Spleen (tissue), 11 donors: ENCODE measurements at regions not wholly inside any gene's neighbourhood (a gene's known extent, or its start where the extent isn't known, plus 50 kb on each side); places are given as distances from the start of the nearest gene placed in this dataset.

Experiments used
- DNase-seq: peaks from one replicate; pipeline ENCODE4 v3.0.0-alpha.2; 2020
- H3K27ac ChIP-seq, 8 donors: fragments of 200-600 bp; sonication (generic) in 7 of 8; 1 replicate in 4 of 8; 2 replicates in 4 of 8; pipeline versions ENCODE4 v1.5.0 to v1.8.0; 2016 to 2021; ENCODE audit warnings: inconsistent platforms in 4 of 8, mild to moderate bottlenecking in 4 of 8, moderate library complexity in 1 of 8
- H3K27me3 ChIP-seq, 7 donors: fragments of 200-600 bp; sonication (generic) in 6 of 7; replicated peaks in 1 of 7; 1 replicate in 4 of 7; 2 replicates in 3 of 7; pipeline versions ENCODE4 v1.5.0 to v1.8.0; 2016 to 2021; ENCODE audit warnings: inconsistent platforms in 3 of 7, mild to moderate bottlenecking in 1 of 7
- H3K36me3 ChIP-seq, 6 donors: fragments of 200-600 bp; sonication (generic) in 5 of 6; 1 replicate in 4 of 6; 2 replicates in 2 of 6; pipeline versions ENCODE4 v1.5.0 to v1.8.0; 2016 to 2021; ENCODE audit warnings: inconsistent platforms in 2 of 6
- H3K4me1 ChIP-seq, 6 donors: fragments of 200-600 bp; sonication (generic) in 5 of 6; 1 replicate in 3 of 6; 2 replicates in 3 of 6; pipeline versions ENCODE4 v1.5.0 to v1.8.0; 2016 to 2021; ENCODE audit warnings: inconsistent platforms in 3 of 6
- H3K4me3 ChIP-seq, 8 donors: fragments of 200-600 bp; sonication (generic) in 7 of 8; 1 replicate in 4 of 8; 2 replicates in 4 of 8; pipeline versions ENCODE4 v1.5.0 to v1.8.0; 2016 to 2021; ENCODE audit warnings: inconsistent platforms in 4 of 8, mild to moderate bottlenecking in 4 of 8, moderate library complexity in 2 of 8
- H3K9me3 ChIP-seq, 8 donors: fragments of 200-600 bp; sonication (generic) in 7 of 8; 1 replicate in 4 of 8; 2 replicates in 4 of 8; pipeline versions ENCODE4 v1.5.0 to v1.8.0; 2016 to 2021; ENCODE audit warnings: inconsistent platforms in 4 of 8
- POLR2A ChIP-seq, 3 donors: fragments of 450-650 bp; IDR thresholded peaks; one replicate each; pipeline ENCODE4 v1.5.1; 2017; ENCODE audit warnings: antibody characterized with exemption in 3 of 3, mild to moderate bottlenecking in 1 of 3
- POLR2AphosphoS5 ChIP-seq, 3 donors: sonication (generic); formaldehyde crosslinking; IDR thresholded peaks; one replicate each; pipeline ENCODE4 v1.5.1; 2017; ENCODE audit warnings: antibody characterized with exemption in 3 of 3
- WGBS, 5 donors: extraction: QIAGEN DNeasy Blood & Tissue Kit in 3 of 5; methylation state at CpG; one replicate each; pipeline versions ENCODE4 v1.1.5 to v1.1.7; 2013 to 2018; 5-methylcytosine and 5-hydroxymethylcytosine counted together
- intact Hi-C: fragments of 100-400 bp; cut with DNase I; formaldehyde crosslinking; loops from one replicate; pipeline ENCODE4 v1.15.0; 2023; ENCODE audit warnings: low total_unique reads
- TF ChIP-seq, protein P1 (sequence below), 11 experiments: fragments of 200-600 bp in 7 of 11; fragments of 450-650 bp in 4 of 11; sonication (generic) in 4 of 11; IDR thresholded peaks in 8 of 11; conservative IDR thresholded peaks in 3 of 11; 1 replicate in 7 of 11; 2 replicates in 4 of 11; pipeline versions ENCODE4 v1.4.0 to v1.8.0; 2016 to 2021; ENCODE audit warnings: antibody characterized with exemption in 11 of 11, inconsistent platforms in 4 of 11, mild to moderate bottlenecking in 1 of 11
- donor health status: healthy with polysubstance abuse.
- donor health status: DM: no; HTN: no; CAD: no; lungs with moderate emphysema.
- donor health status: DM: no; HTN: no; CAD: no.
- donor health status: Bipolar disorder and iron deficiency.
- donor health status: healthy.
- donor health status: DM: no; HTN: no; CAD: no.
- donor health status: DM: yes; HTN: yes; CAD: no.

GRCh38 chr5:173761178-173761513 lies 127.0 kb upstream of the CPEB4 start:
- Histone ChIP-seq H3K27me3 (no peaks in the 10 kb centered on the region), H3K36me3 (no peaks in the 10 kb centered on the region), H3K27ac (no peak overlapping the region), H3K9me3 (no peaks in the 10 kb centered on the region), H3K4me1 (peaks cover 0 to 27% (median 5%) of the 10 kb centered on the region in 6 donors), H3K4me3 (no peak overlapping the region)
- no peak for DNase-seq
- TF ChIP-seq POLR2A (IDR thresholded peaks at IDR 0.05): no peak
- TF ChIP-seq, protein P1, sequence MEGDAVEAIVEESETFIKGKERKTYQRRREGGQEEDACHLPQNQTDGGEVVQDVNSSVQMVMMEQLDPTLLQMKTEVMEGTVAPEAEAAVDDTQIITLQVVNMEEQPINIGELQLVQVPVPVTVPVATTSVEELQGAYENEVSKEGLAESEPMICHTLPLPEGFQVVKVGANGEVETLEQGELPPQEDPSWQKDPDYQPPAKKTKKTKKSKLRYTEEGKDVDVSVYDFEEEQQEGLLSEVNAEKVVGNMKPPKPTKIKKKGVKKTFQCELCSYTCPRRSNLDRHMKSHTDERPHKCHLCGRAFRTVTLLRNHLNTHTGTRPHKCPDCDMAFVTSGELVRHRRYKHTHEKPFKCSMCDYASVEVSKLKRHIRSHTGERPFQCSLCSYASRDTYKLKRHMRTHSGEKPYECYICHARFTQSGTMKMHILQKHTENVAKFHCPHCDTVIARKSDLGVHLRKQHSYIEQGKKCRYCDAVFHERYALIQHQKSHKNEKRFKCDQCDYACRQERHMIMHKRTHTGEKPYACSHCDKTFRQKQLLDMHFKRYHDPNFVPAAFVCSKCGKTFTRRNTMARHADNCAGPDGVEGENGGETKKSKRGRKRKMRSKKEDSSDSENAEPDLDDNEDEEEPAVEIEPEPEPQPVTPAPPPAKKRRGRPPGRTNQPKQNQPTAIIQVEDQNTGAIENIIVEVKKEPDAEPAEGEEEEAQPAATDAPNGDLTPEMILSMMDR (IDR thresholded peaks at IDR 0.05 in 8 of 11, conservative IDR thresholded peaks at IDR 0.05 in 3 of 11): no peak
- no peak for TF ChIP-seq POLR2AphosphoS5 (IDR thresholded peaks at IDR 0.05)
- intact Hi-C loops: no loop called here
- WGBS, 5 donors: 83 to 94% (median 89%) methylated on average over 4 of the region's 4 CpGs

- TF ChIP-seq POLR2AphosphoS5 (IDR thresholded peaks at IDR 0.05) (no peak), POLR2A (IDR thresholded peaks at IDR 0.05) (no peak)
- TF ChIP-seq, protein P1 (IDR thresholded peaks at IDR 0.05 in 8 of 11, conservative IDR thresholded peaks at IDR 0.05 in 3 of 11): no peak
- Histone ChIP-seq H3K27ac (no peak overlapping the region), H3K27me3 (no peaks in the 10 kb centered on the region), H3K4me3 (no peak overlapping the region), H3K4me1 (peaks cover 0 to 36% (median 7%) of the 10 kb centered on the region in 6 donors), H3K9me3 (no peaks in the 10 kb centered on the region), H3K36me3 (no peaks in the 10 kb centered on the region)
- DNase-seq: no peak
- WGBS, 5 donors: 83 to 93% (median 85%) methylated on average over 5 of the region's 5 CpGs
- intact Hi-C loops: no loop called here
Measured at GRCh38 chr5:173762045-173762444, 126.1 kb upstream of the CPEB4 start.

- DNase-seq: no peak
- Histone ChIP-seq H3K27me3 (no peaks in the 10 kb centered on the region), H3K4me3 (no peak overlapping the region), H3K36me3 (no peaks in the 10 kb centered on the region), H3K4me1 (peaks cover 0 to 45% (median 11%) of the 10 kb centered on the region in 6 donors), H3K27ac (no peak overlapping the region), H3K9me3 (no peaks in the 10 kb centered on the region)
- TF ChIP-seq, protein P1 (IDR thresholded peaks at IDR 0.05 in 8 of 11, conservative IDR thresholded peaks at IDR 0.05 in 3 of 11): no peak
- TF ChIP-seq POLR2A (IDR thresholded peaks at IDR 0.05) (no peak), POLR2AphosphoS5 (IDR thresholded peaks at IDR 0.05) (no peak)
- 43 to 73% (median 59%) methylated on average over 7 of the region's 7 CpGs for WGBS, 5 donors
- intact Hi-C loops: no loop called here
Measured at GRCh38 chr5:173762930-173763329, 125.2 kb upstream of the CPEB4 start.

DNA sequence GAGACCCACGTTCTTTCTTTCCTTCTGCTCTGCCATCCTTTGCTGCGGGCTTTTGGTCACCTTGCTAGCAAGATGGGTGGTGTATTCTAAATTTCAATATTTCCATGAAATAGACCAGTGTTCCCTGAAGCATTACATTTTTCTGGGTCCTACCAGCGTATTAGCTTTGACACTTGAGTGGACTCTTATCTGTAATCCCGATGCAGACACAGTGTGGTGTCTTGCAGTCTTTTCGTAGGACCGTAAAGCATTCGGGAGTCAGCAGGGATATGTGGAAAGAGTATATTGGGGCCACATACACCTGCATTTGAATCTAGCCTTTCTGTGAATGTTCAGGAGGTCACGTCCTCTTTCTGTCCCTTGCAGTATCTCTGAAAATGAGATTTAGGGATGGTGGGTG lies 124.7 kb upstream of the CPEB4 start:
- TF ChIP-seq, protein P1 (IDR thresholded peaks at IDR 0.05 in 8 of 11, conservative IDR thresholded peaks at IDR 0.05 in 3 of 11): no peak
- no peak for TF ChIP-seq POLR2A (IDR thresholded peaks at IDR 0.05)
- TF ChIP-seq POLR2AphosphoS5 (IDR thresholded peaks at IDR 0.05): no peak
- Histone ChIP-seq H3K36me3 (no peaks in the 10 kb centered on the region), H3K27ac (no peak overlapping the region), H3K4me3 (no peak overlapping the region), H3K4me1 (peaks cover 0 to 48% (median 12%) of the 10 kb centered on the region in 6 donors), H3K27me3 (no peaks in the 10 kb centered on the region), H3K9me3 (no peaks in the 10 kb centered on the region)
- no peak for DNase-seq
- intact Hi-C loops: no loop called here
- whole genome bisulfite sequencing, 5 donors: 80 to 91% (median 89%) methylated on average over 8 of the region's 8 CpGs
